DND-41 (cell line): ENCODE measurements at regions not wholly inside any gene's neighbourhood (a gene's known extent, or its start where the extent isn't known, plus 50 kb on each side); places are given as distances from the start of the nearest gene placed in this dataset.

Experiments
- EZH2 ChIP-seq: IDR thresholded peaks from 3 replicates; pipeline ENCODE4 v1.6.1; 2012; ENCODE audit warnings: borderline replicate concordance, low read depth, mild to moderate bottlenecking, moderate library complexity, low read length, inconsistent platforms; ENCODE audit not compliant: severe bottlenecking
- TF ChIP-seq, protein P1 (sequence below): IDR thresholded peaks from 2 replicates; pipeline ENCODE4 v1.5.1; 2012; ENCODE audit warnings: borderline replicate concordance, low read length, moderate library complexity, mild to moderate bottlenecking; ENCODE audit not compliant: poor library complexity, severe bottlenecking; ENCODE audit errors: extremely low read depth

- TF ChIP-seq, protein P1, sequence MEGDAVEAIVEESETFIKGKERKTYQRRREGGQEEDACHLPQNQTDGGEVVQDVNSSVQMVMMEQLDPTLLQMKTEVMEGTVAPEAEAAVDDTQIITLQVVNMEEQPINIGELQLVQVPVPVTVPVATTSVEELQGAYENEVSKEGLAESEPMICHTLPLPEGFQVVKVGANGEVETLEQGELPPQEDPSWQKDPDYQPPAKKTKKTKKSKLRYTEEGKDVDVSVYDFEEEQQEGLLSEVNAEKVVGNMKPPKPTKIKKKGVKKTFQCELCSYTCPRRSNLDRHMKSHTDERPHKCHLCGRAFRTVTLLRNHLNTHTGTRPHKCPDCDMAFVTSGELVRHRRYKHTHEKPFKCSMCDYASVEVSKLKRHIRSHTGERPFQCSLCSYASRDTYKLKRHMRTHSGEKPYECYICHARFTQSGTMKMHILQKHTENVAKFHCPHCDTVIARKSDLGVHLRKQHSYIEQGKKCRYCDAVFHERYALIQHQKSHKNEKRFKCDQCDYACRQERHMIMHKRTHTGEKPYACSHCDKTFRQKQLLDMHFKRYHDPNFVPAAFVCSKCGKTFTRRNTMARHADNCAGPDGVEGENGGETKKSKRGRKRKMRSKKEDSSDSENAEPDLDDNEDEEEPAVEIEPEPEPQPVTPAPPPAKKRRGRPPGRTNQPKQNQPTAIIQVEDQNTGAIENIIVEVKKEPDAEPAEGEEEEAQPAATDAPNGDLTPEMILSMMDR = no peak
- no peak for TF ChIP-seq EZH2
Measured at GRCh38 chr4:3862640-3863420, 96.6 kb downstream of the ADRA2C start.
